ENCODE measurements at regions not wholly inside any gene's neighbourhood (a gene's known extent, or its start where the extent isn't known, plus 50 kb on each side); places are given as distances from the start of the nearest gene placed in this dataset.
A peak's percentile ranks its signal among the peaks of the same experiment; 100 is the strongest.

DNA sequence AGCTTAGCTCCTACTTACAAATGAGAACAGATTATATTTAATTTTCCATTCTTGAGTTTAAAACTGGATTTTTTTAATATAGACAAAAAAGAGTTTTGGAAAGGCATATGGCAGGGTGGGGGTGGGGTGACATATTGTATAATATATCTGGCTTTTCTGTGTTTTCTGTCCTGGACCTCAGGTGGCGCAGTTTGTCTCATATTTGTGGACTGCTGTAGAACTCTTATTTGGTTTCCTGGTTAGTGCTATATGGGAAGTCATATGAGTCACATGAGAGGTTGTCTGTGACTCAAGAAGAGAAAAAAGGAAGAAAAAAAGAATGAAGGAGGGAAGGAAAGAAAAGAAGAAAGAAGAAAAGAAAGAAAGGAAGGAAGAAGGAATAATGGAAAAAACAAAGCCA, 131.8 kb downstream of the CLVS2 start:
- H3K4me3 ChIP-seq (ENCODE audit: low read length) = no peak overlapping the region
- 88% methylated on average over 1 of the region's 1 CpG for WGBS (ENCODE audit: insufficient coverage)
- no peak for DNase-seq
- H3K27me3 ChIP-seq (ENCODE audit: control insufficient read depth, insufficient read depth, low read length) = no peaks in the 10 kb centered on the region
- no peaks in the 10 kb centered on the region for H3K36me3 ChIP-seq (ENCODE audit: control insufficient read depth, insufficient read depth, low read length)
- no peaks in the 10 kb centered on the region for H3K9me3 ChIP-seq (replicated peaks; ENCODE audit: control insufficient read depth, low read depth, low read length)
- no peak overlapping the region for H3K27ac ChIP-seq (ENCODE audit: low read length)
- H3K4me1 ChIP-seq (ENCODE audit: control insufficient read depth, insufficient read depth, low read length) = no peaks in the 10 kb centered on the region

DNA sequence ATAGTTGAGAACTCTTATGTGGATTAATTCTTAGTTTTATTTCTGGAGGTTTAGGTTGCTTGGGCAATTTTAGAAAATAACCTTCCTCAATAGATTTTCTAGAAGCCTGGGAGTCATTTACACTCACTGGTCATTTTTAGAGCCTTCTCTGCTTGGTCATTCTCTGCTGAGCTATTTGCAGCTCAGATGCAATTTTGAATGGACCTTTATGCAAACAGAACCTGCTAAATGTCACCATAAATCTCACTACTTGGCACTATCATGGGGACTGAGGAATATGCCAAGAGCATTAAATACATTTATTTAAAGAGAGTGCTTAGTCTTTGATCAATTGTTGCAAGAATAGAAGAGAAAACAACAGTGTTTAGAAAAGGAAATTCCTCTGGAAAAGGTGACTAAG, 154.0 kb downstream of the CLVS2 start:
- Histone ChIP-seq H3K4me1 (ENCODE audit: control insufficient read depth, insufficient read depth, low read length) (no peaks in the 10 kb centered on the region), H3K27me3 (ENCODE audit: control insufficient read depth, insufficient read depth, low read length) (no peaks in the 10 kb centered on the region), H3K36me3 (ENCODE audit: control insufficient read depth, insufficient read depth, low read length) (no peaks in the 10 kb centered on the region), H3K27ac (ENCODE audit: low read length) (no peak overlapping the region), H3K4me3 (ENCODE audit: low read length) (no peak overlapping the region), H3K9me3 (replicated peaks; ENCODE audit: control insufficient read depth, low read depth, low read length) (no peaks in the 10 kb centered on the region)
- DNase-seq = no peak

DNA sequence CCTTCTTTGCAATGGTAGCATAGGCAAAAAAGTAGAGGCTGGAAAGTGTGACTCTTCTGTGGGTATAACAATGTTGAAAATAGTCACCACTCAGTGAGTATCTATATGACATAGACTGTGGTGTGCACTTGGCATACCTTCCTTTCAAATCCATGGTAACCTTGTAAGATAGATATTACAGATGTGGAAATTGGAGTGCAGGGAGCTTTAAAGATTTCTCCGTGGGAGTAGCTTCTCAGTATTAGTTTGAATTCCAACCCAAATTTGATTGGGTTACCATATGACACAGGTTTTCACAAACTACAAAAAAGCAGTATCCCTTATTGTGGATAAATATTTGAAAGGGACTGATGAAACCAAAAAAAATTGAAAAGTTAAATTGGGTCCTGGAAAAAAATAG, 163.8 kb downstream of the CLVS2 start:
- H3K4me1 ChIP-seq (ENCODE audit: control insufficient read depth, insufficient read depth, low read length) = no peaks in the 10 kb centered on the region
- no peaks in the 10 kb centered on the region for H3K27me3 ChIP-seq (ENCODE audit: control insufficient read depth, insufficient read depth, low read length)
- no CpG with 5 or more reads among the region's 1 CpG for WGBS (ENCODE audit: insufficient coverage)
- H3K36me3 ChIP-seq (ENCODE audit: control insufficient read depth, insufficient read depth, low read length) = no peaks in the 10 kb centered on the region
- no peak overlapping the region for H3K27ac ChIP-seq (ENCODE audit: low read length)
- H3K4me3 ChIP-seq (ENCODE audit: low read length) = no peak overlapping the region
- H3K9me3 ChIP-seq (replicated peaks; ENCODE audit: control insufficient read depth, low read depth, low read length) = peaks cover 5% of the 10 kb centered on the region
- DNase-seq = peak; percentile 85
